Right lobe of liver (tissue), 4 donors: ENCODE measurements at regions not wholly inside any gene's neighbourhood (a gene's known extent, or its start where the extent isn't known, plus 50 kb on each side); places are given as distances from the start of the nearest gene placed in this dataset.

Experiments
- CTCF ChIP-seq, 4 donors: fragments of 200-600 bp in 3 of 4; fragments of 450-650 bp in 1 of 4; IDR thresholded peaks; one replicate each; pipeline versions ENCODE4 v1.5.1 to v1.8.0; 2016 to 2022; ENCODE audit warnings: antibody characterized with exemption in 4 of 4, mild to moderate bottlenecking in 2 of 4
- POLR2A ChIP-seq: fragments of 450-650 bp; IDR thresholded peaks from one replicate; pipeline ENCODE4 v1.6.1; 2017; ENCODE audit warnings: antibody characterized with exemption, mild to moderate bottlenecking
- donor health status: DM: no; HTN: no; CAD: no.
- donor health status: DM: no; HTN: no; CAD: no.
- donor health status: DM: no; HTN: yes; CAD: no.

GRCh38 chr13:68719815-68720214 is 1387.8 kb upstream of the ATXN8OS start:
- no peak for TF ChIP-seq CTCF (IDR thresholded peaks at IDR 0.05)
- TF ChIP-seq POLR2A = no peak
